HepG2 (cell line): ENCODE measurements at regions not wholly inside any gene's neighbourhood (a gene's known extent, or its start where the extent isn't known, plus 50 kb on each side); places are given as distances from the start of the nearest gene placed in this dataset.

Source experiments
- POLR2AphosphoS5 ChIP-seq: IDR thresholded peaks from 2 replicates; pipeline ENCODE4 v1.6.1; 2012; ENCODE audit warnings: low read depth, low read length
- SP4 ChIP-seq: sonication (generic); formaldehyde crosslinking; IDR thresholded peaks from 2 replicates; pipeline ENCODE4 v1.8.1; 2023; ENCODE audit warnings: mild to moderate bottlenecking, missing genetic modification reagents
- THAP11 ChIP-seq: IDR thresholded peaks from 2 replicates; pipeline ENCODE4 v1.6.1; 2016; ENCODE audit warnings: missing biosample characterization, missing genetic modification reagents
- USF2 ChIP-seq, 2 experiments: sonication (generic) in 1 of 2; formaldehyde crosslinking in 1 of 2; IDR thresholded peaks; 2 replicates each; pipeline versions ENCODE4 v1.5.1 to v1.6.1; 2011 to 2020; ENCODE audit warnings: borderline replicate concordance in 1 of 2, low read depth in 1 of 2, low read length in 1 of 2, mild to moderate bottlenecking in 1 of 2, missing genetic modification reagents in 1 of 2, moderate library complexity in 1 of 2
- ZFP62 ChIP-seq: sonication (generic); formaldehyde crosslinking; IDR thresholded peaks from 2 replicates; pipeline ENCODE4 v1.4.0; 2020; ENCODE audit warnings: missing genetic modification reagents
- TF ChIP-seq, protein P1 (sequence below): sonication (generic); formaldehyde crosslinking; IDR thresholded peaks from 2 replicates; pipeline ENCODE4 v1.5.0; 2020; ENCODE audit warnings: mild to moderate bottlenecking, missing genetic modification reagents, moderate library complexity
- TF ChIP-seq, protein P2 (sequence below): sonication (generic); formaldehyde crosslinking; IDR thresholded peaks from 2 replicates; pipeline ENCODE4 v1.4.0; 2020; ENCODE audit warnings: mild to moderate bottlenecking, missing genetic modification reagents

DNA sequence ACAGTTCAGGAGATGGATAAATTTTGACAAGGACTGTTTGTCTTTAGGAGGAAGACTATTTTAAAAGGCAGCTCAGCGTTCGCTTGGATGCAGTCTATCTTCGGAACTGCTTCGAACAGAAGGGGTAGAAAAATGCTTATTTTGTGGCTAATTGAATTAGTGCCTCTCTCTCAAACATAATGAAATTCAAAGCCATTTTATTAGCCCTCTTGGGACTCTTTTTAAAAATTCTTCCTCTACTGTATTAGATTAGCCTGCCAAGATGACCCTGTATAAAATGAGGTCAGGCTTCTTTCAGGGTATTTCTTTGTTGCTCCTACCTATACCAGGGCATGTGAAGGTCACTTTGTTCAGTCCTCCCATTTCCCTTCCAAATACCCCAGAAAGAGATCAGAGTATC is 379.2 kb upstream of the NFE2L3 start:
- TF ChIP-seq SP4 (no peak), USF2 (IDR thresholded peaks at IDR 0.05; ENCODE audit: low read depth, low read length) (no peak), USF2 (CRISPR knock-in tag; IDR thresholded peaks at IDR 0.05; ENCODE audit: borderline replicate concordance) (no peak), ZFP62 (CRISPR knock-in tag) (no peak), THAP11 (CRISPR knock-in tag) (no peak), POLR2AphosphoS5 (no peak)
- TF ChIP-seq, protein P1, sequence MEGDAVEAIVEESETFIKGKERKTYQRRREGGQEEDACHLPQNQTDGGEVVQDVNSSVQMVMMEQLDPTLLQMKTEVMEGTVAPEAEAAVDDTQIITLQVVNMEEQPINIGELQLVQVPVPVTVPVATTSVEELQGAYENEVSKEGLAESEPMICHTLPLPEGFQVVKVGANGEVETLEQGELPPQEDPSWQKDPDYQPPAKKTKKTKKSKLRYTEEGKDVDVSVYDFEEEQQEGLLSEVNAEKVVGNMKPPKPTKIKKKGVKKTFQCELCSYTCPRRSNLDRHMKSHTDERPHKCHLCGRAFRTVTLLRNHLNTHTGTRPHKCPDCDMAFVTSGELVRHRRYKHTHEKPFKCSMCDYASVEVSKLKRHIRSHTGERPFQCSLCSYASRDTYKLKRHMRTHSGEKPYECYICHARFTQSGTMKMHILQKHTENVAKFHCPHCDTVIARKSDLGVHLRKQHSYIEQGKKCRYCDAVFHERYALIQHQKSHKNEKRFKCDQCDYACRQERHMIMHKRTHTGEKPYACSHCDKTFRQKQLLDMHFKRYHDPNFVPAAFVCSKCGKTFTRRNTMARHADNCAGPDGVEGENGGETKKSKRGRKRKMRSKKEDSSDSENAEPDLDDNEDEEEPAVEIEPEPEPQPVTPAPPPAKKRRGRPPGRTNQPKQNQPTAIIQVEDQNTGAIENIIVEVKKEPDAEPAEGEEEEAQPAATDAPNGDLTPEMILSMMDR, result no peak
- TF ChIP-seq, protein P2, sequence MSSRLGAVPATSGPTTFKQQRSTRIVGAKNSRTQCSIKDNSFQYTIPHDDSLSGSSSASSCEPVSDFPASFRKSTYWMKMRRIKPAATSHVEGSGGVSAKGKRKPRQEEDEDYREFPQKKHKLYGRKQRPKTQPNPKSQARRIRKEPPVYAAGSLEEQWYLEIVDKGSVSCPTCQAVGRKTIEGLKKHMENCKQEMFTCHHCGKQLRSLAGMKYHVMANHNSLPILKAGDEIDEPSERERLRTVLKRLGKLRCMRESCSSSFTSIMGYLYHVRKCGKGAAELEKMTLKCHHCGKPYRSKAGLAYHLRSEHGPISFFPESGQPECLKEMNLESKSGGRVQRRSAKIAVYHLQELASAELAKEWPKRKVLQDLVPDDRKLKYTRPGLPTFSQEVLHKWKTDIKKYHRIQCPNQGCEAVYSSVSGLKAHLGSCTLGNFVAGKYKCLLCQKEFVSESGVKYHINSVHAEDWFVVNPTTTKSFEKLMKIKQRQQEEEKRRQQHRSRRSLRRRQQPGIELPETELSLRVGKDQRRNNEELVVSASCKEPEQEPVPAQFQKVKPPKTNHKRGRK (CRISPR knock-in tag), result no peak
